HAP-1 (cell line): ENCODE measurements at regions not wholly inside any gene's neighbourhood (a gene's known extent, or its start where the extent isn't known, plus 50 kb on each side); places are given as distances from the start of the nearest gene placed in this dataset.

Experiments used
- DNase-seq, 2 experiments: peaks; one replicate each; pipeline ENCODE4 v3.0.0-alpha.2; 2016 to 2020; ENCODE audit warnings: low spot score in 2 of 2
- H3K27me3 ChIP-seq: fragments of 250-450 bp; sonication (Bioruptor Pico); 2 replicates; pipeline ENCODE4 v1.5.1; 2020; ENCODE audit warnings: low read depth, mild to moderate bottlenecking, moderate library complexity
- H3K36me3 ChIP-seq: fragments of 250-450 bp; sonication (Bioruptor Pico); replicated peaks from 2 replicates; pipeline ENCODE4 v1.5.1; 2020; ENCODE audit warnings: mild to moderate bottlenecking
- H3K4me1 ChIP-seq: fragments of 250-450 bp; sonication (Bioruptor Pico); 2 replicates; pipeline ENCODE4 v1.5.1; 2020; ENCODE audit warnings: mild to moderate bottlenecking
- H3K4me3 ChIP-seq: fragments of 250-450 bp; sonication (Bioruptor Pico); 2 replicates; pipeline ENCODE4 v1.5.1; 2020; ENCODE audit warnings: mild to moderate bottlenecking, moderate library complexity
- H3K9me3 ChIP-seq: fragments of 250-450 bp; sonication (Bioruptor Pico); 2 replicates; pipeline ENCODE4 v1.5.1; 2020; ENCODE audit warnings: mild to moderate bottlenecking, moderate library complexity
- in situ Hi-C: fragments of 300-500 bp; cut with MboI; formaldehyde crosslinking; loops from 3 replicates; pipeline ENCODE4 v1.14.3; 2020; ENCODE audit warnings: low sequenced_read_pairs, inconsistent platforms, mixed read lengths

- DNase-seq: no peak
- H3K9me3 ChIP-seq: no peaks in the 10 kb centered on the region
- H3K4me3 ChIP-seq: no peak overlapping the region
- in situ Hi-C loops: no loop called here
- H3K27me3 ChIP-seq: no peaks in the 10 kb centered on the region
- H3K4me1 ChIP-seq: no peaks in the 10 kb centered on the region
- H3K36me3 ChIP-seq: no peaks in the 10 kb centered on the region
Observed at GRCh38 chr9:23447944-23448343, 378.1 kb downstream of the ELAVL2 start.

DNA sequence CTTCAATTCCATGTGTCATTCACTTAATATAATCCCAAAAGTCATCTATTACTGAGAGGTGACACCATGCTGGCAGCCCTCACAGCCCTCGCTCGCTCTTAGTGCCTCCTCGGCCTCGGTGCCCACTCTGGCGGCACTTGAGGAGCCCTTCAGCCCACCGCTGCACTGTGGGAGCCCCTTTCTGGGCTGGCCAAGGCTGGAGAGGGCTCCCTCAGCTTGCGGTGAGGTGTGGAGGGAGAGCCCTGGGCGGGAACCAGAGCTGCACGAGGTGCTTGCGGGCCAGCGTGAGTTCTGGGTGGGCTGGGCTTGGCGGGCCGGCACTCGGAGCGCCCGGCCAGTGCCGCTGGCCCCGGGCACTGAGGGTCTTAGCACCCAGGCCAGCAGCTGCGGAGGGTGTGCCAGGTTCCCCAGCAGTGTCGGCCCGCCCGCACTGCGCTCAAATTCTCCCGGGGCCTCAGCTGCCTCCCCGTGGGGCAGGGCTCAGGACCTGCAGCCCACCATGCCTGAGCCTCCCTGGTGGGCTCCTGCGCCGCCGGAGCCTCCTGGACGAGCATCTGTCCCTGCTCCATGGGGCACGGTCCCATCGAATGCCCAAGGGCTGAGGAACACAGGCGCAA, 374.1 kb downstream of the ELAVL2 start:
- DNase-seq: no peak
- no peak overlapping the region for H3K4me3 ChIP-seq
- no peaks in the 10 kb centered on the region for H3K27me3 ChIP-seq
- in situ Hi-C loops: no loop called here
- H3K9me3 ChIP-seq: no peaks in the 10 kb centered on the region
- H3K4me1 ChIP-seq: no peaks in the 10 kb centered on the region
- H3K36me3 ChIP-seq: no peaks in the 10 kb centered on the region

DNA sequence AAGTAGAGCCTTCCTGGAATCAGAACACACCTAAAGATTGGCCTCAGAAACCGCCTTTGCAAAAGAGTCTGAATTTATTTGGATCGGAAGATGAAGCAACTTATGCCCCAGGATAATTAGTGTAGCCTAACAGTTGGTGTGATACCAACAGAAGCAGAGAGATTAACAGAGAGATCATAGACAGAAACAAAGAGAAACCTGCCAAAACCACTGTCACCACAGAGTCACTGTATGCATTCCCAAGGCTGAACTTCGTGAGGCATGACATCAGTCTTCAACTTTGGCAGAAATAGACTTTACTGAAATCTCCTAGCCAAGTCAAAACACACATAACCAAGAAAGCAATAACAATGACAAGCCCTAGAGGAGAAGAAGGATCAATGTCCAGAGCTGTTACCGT, 361.8 kb downstream of the ELAVL2 start:
- Histone ChIP-seq H3K36me3 (no peaks in the 10 kb centered on the region), H3K9me3 (no peaks in the 10 kb centered on the region), H3K4me3 (no peak overlapping the region), H3K4me1 (no peaks in the 10 kb centered on the region), H3K27me3 (no peaks in the 10 kb centered on the region)
- DNase-seq: no peak
- in situ Hi-C loops: no loop called here

GRCh38 chr9:23467276-23467675, 358.8 kb downstream of the ELAVL2 start:
- Histone ChIP-seq H3K9me3 (no peaks in the 10 kb centered on the region), H3K4me1 (no peaks in the 10 kb centered on the region), H3K4me3 (no peak overlapping the region), H3K36me3 (no peaks in the 10 kb centered on the region), H3K27me3 (no peaks in the 10 kb centered on the region)
- in situ Hi-C loops: no loop called here
- no peak for DNase-seq

- Histone ChIP-seq H3K4me1 (no peaks in the 10 kb centered on the region), H3K4me3 (no peak overlapping the region), H3K27me3 (no peaks in the 10 kb centered on the region; the same call in 1 of the 2 replicates), H3K36me3 (no peaks in the 10 kb centered on the region), H3K9me3 (no peaks in the 10 kb centered on the region)
- in situ Hi-C loops: loop anchor here (25.0 kb wide), 1 partner anchor 341 kb away; no protein-coding TSS in a partner anchor
- DNase-seq: no peak
Observed at GRCh38 chr9:23477908-23478307, 348.1 kb downstream of the ELAVL2 start.

DNA sequence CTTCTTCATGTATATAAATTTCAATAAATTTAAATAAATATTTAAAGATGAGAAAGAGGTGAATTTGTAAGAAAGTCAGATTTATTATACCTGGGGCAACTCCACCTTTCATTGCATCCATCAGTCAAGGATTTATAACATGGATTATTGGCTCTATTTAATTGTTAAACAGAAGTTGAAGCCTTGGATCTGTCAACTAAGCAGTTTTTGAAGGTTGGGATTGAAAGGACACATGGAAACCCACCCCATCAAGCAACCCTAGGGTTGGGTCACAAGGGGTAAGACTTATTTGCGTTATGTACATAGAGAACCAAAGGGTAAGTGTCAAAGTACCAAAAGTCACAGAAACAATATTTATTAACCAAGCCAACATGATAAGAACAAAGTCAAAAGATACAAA, 342.5 kb downstream of the ELAVL2 start:
- Histone ChIP-seq H3K4me3 (no peak overlapping the region), H3K9me3 (no peaks in the 10 kb centered on the region), H3K36me3 (no peaks in the 10 kb centered on the region), H3K27me3 (no peaks in the 10 kb centered on the region; the same call in 1 of the 2 replicates), H3K4me1 (no peaks in the 10 kb centered on the region)
- in situ Hi-C loops: loop anchor here (25.0 kb wide), 1 partner anchor 346 kb away; no protein-coding TSS in a partner anchor
- DNase-seq: no peak

- no peaks in the 10 kb centered on the region for H3K36me3 ChIP-seq
- H3K4me1 ChIP-seq: no peaks in the 10 kb centered on the region
- no peaks in the 10 kb centered on the region for H3K9me3 ChIP-seq
- in situ Hi-C loops: loop anchor here (25.0 kb wide), 1 partner anchor 355 kb away; no protein-coding TSS in a partner anchor
- no peak overlapping the region for H3K4me3 ChIP-seq
- no peaks in the 10 kb centered on the region for H3K27me3 ChIP-seq
- DNase-seq: peak; percentile 36 to 65
Observed at GRCh38 chr9:23492126-23493002, 333.7 kb downstream of the ELAVL2 start.

DNA sequence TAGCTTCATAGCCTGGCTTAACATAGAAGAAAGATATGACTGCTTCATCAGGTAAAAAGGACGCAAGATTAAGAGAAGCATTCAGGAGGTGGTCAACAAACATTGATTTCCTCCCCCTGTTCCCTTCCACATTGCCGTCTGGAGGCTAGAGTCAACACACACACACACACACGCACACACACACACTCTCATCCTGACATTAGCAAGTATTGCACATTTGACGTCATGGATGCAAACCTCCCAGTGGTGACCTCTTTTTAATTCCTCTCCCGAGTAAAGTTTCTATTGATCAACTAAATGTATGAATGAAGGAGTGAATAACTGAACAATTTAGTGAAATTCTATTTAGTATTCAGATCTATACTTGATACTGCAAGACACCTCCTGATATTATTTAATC, 332.8 kb downstream of the ELAVL2 start:
- Histone ChIP-seq H3K36me3 (no peaks in the 10 kb centered on the region), H3K4me1 (no peaks in the 10 kb centered on the region), H3K4me3 (no peak overlapping the region), H3K27me3 (no peaks in the 10 kb centered on the region), H3K9me3 (no peaks in the 10 kb centered on the region)
- in situ Hi-C loops: loop anchor here (25.0 kb wide), 1 partner anchor 356 kb away; no protein-coding TSS in a partner anchor
- no peak for DNase-seq

DNA sequence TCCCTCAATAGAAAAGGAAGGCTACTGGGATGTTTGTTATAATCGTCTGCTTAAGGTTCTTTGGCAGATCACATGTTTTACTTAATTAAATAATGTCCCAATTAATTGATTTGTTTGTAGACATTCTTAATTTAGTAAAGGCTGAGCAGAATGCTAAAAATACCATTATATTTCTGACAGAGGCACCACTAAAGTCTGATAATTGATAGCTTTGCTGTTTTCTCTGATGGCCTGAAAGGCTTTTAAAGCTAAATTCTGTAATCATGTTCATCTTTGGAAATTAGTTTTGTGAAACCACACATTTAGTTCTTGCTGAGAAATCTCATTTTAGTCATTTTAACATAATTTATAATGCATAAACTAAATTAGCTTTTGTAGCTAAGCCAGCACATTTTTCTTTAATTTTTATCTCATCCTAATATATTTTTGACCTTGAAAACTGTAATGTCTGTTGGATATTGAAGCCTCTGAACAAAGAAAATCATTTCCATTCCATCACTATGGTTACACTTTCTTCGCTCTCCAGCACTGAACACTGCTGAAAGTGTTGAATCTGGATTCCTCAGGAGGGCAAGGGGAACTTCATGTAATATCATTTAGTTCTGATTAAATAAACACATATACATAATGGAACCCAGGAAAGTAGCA, 329.4 kb downstream of the ELAVL2 start:
- Histone ChIP-seq H3K27me3 (no peaks in the 10 kb centered on the region), H3K36me3 (no peaks in the 10 kb centered on the region), H3K4me3 (no peak overlapping the region), H3K9me3 (no peaks in the 10 kb centered on the region), H3K4me1 (no peaks in the 10 kb centered on the region)
- in situ Hi-C loops: loop anchor here (25.0 kb wide), 1 partner anchor 359 kb away; no protein-coding TSS in a partner anchor
- no peak for DNase-seq

GRCh38 chr9:23497137-23497504, 328.9 kb downstream of the ELAVL2 start:
- in situ Hi-C loops: loop anchor here (25.0 kb wide), 1 partner anchor 360 kb away; no protein-coding TSS in a partner anchor
- DNase-seq: no peak
- Histone ChIP-seq H3K4me3 (no peak overlapping the region), H3K27me3 (no peaks in the 10 kb centered on the region), H3K36me3 (no peaks in the 10 kb centered on the region), H3K9me3 (no peaks in the 10 kb centered on the region), H3K4me1 (no peaks in the 10 kb centered on the region)

DNA sequence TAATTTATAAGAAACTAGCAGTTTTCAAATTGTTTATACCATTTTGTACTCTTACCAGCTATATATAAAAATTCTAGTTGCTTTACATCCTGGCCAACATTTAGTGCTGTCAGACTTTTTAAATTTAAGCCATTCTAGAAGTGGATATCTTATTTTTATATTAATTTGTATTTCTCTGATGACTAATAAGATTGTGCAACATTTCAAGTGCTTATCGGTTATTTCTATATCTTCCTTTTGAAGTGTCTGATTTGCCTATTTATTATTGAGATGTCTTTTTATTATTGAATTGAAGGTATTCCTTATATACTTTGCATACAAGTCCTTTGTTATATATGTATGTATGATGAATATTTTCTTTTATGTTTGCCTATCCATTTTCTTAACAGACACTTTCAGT, 324.0 kb downstream of the ELAVL2 start:
- DNase-seq: no peak

DNA sequence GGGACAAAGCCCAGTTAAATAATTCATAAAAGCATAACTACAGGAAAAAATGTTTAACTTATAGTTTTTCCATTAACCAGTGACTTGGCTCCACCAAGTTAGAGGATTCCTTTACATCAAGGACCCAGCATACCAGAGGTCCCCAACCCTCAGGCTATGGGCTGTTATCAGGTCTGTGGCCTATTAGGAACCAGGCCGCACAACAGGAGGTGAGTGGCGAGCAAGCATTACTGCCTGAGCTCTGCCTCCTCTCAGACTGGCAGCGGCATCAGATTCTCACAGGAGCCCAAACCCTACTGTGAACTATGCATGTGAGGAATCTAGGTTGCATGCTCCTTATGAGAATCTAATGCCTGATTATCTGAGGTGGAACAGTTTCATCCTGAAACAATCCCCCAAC, 303.1 kb downstream of the ELAVL2 start:
- in situ Hi-C loops: no loop called here
- no peaks in the 10 kb centered on the region for H3K27me3 ChIP-seq
- no peaks in the 10 kb centered on the region for H3K4me1 ChIP-seq
- DNase-seq: no peak
- H3K4me3 ChIP-seq: no peak overlapping the region
- no peaks in the 10 kb centered on the region for H3K36me3 ChIP-seq
- no peaks in the 10 kb centered on the region for H3K9me3 ChIP-seq

More for the DNA sequence above, 324.0 kb downstream of the ELAVL2 start:
- Histone ChIP-seq H3K4me1 (no peaks in the 10 kb centered on the region), H3K9me3 (no peaks in the 10 kb centered on the region), H3K4me3 (no peak overlapping the region), H3K36me3 (no peaks in the 10 kb centered on the region), H3K27me3 (no peaks in the 10 kb centered on the region)
- in situ Hi-C loops: no loop called here

- H3K4me3 ChIP-seq: no peak overlapping the region
- in situ Hi-C loops: no loop called here
- H3K9me3 ChIP-seq: no peaks in the 10 kb centered on the region
- no peaks in the 10 kb centered on the region for H3K36me3 ChIP-seq
- no peak for DNase-seq
- no peaks in the 10 kb centered on the region for H3K4me1 ChIP-seq
- no peaks in the 10 kb centered on the region for H3K27me3 ChIP-seq
Observed at GRCh38 chr9:23524607-23525155, 301.4 kb downstream of the ELAVL2 start.
